GM21381 (cell line): ENCODE measurements at regions not wholly inside any gene's neighbourhood (a gene's known extent, or its start where the extent isn't known, plus 50 kb on each side); places are given as distances from the start of the nearest gene placed in this dataset.
"Not testable (repeated sequence)": the region's sequence is repeated elsewhere in the genome, so short reads cannot be mapped to it uniquely, and the experiment has no call there.

Experiments used
- ATAC-seq: cut with Tn5 transposase; IDR thresholded peaks from one replicate; pipeline ENCODE4 v1.9.1; 2021; ENCODE audit warnings: mild to moderate bottlenecking, moderate library complexity; ENCODE audit not compliant: unreplicated experiment

DNA sequence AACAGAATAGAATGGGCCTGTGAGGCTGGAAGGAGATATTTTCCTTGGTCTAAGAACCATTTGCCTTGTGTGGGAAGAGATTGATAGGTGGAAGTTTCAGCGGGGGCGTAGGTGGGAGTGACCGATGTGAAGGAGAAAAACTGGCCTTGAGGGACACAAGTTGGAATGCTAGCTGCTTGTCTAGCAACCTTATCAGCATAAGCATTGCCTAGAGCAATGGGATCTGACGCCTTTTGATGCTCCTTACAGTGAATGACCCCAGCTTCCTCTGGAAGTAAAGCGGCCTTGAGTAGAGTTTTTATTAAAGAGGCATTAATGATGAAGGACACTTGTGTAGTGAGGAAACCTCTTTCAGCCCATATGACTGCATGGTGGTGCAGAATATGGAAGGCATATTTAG lies 843.8 kb upstream of the ANO3 start:
- not testable (repeated sequence) for ATAC-seq

DNA sequence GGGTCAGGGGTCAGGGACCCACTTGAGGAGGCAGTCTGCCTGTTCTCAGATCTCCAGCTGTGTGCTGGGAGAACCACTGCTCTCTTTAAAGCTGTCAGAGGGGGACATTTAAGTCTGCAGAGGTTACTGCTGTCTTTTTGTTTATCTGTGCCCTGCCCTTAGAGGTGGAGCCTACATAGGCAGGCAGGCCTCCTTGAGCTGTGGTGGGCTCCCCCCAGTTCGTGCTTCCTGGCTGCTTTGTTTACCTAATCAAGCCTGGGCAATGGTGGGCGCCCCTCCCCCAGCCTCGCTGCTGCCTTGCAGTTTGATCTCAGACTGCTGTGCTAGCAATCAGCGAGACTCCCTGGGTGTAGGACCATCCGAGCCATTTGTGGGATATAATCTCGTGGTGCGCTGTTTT lies 830.5 kb upstream of the ANO3 start:
- not testable (repeated sequence) for ATAC-seq

DNA sequence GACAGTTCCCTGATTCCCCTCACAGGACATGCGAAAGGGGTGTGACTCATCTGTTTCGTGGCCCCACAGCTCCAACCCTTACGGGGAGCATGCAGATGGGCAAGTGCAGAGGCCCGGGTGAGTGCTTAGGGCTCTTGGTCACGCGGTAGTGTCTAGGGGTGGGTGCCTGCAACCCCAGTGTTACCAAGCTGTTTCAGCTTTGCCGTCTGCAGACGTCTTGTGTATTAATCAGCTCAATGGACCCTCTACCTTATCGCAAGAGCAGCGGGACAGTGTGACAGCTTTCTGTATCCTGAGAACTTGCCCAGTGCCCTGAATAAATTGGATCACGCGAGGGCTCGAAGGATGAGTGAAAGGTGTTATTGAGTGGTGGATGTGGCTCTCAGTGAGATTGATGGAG lies 816.4 kb upstream of the ANO3 start:
- ATAC-seq = no peak

DNA sequence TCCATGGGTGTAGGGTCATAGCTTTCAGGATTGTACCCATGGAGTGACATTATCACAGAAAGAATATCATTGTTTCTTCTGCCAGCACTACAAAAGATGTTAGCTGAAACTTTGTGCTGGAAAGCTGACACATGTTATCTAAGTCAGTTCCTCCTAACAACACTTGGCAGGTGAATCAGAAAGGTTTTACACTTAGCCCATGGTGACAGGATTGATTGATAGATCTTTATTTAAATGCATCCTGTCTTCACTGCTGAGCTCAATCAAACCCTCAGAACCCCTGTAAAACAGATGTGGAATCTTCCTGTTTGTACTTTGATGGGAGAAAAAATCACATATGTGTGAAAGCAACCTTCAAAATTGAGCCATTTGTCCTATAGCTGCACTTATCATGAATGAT lies 811.5 kb upstream of the ANO3 start:
- ATAC-seq = no peak

DNA sequence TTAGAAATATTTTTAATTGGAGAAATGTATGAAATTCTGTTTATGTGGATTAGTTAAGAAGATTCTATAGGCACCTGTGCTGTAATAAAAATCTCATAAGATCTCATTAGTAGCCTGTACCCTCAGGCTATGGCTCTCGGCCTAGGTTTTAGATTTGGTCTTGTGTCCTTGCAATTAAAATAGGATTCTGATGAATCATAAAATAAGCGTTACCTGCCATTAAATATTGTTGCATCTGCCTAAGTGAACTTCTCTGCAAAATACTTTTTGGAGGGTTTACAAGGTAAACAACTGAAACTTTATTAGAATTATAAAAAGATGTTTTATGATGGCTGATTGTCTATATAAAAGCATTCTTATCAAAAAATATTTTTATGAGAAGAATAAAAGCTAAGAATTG lies 804.1 kb upstream of the ANO3 start:
- no peak for ATAC-seq

DNA sequence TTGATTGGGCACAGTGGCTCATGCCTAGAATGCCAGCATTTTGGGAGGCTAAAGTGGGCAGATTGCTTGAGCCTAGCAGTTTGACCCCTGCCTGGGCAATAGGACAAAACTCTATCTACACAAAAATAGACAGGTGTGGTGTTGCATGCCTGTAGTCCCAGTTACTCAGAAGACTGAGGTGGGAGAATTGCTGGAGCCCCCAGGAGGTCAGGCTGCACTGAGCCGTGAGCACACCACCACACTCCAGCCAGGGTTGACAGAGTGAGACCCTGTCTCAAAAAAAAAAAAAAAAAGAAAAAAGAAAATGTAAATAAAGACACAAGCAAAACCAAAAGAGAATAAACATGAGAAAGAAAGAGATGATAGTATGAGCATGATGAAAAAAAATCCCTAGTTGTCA lies 802.4 kb upstream of the ANO3 start:
- no peak for ATAC-seq

DNA sequence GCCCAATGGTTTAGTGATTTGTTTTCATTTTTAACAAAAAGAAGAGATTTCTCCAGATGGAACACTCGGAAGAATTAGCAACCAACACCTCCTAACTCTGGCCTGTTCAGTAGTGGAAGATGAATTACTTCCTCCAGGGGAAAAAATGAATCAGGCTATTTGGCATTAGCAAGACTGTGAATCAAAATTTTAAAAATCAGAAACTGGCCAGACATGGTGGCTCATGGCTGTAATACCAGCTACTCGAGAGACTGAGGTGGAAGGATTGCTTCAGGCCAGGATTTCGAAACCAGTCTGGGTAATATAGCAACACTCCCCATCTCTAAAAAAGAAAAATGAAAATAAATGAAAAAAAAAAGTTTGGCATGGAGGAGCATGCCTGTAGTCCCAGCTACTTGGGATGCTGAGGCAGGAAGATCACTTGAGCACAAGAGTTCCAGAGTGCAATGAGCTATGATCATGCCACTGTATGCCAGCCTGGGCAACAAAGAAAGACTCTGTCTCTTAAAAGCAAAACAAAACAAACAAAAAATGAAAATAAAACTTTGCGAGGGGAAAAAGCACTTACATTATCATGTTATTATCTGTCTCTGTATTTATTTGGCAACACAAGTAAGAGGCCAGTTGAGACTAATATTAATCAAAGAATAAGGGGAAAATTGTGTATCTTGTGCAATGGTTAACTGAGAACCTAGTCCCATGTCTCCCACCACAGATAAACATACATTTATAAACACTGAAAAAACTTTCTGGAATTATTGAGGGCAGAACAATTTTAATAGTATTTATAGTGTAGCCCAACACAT lies 796.3 kb upstream of the ANO3 start:
- ATAC-seq = no peak

DNA sequence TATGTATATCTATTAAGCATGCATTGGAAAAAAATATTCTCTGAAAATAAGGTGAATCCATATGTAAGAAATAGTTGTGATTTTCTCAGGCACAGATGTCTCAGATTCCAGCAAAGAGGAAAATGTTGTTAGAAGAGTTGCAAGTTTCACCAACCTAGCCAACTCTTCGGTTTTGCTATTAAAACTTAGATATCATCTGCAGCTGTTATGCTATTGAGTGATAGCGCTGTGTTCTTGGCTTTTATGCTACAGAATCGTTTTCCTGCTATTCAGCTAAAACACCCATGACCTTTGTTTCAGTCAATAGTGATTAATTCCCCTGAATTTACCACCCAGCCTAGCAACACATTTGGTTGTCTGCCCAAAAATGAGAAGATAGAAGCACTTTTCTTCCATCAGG lies 795.6 kb upstream of the ANO3 start:
- no peak for ATAC-seq

DNA sequence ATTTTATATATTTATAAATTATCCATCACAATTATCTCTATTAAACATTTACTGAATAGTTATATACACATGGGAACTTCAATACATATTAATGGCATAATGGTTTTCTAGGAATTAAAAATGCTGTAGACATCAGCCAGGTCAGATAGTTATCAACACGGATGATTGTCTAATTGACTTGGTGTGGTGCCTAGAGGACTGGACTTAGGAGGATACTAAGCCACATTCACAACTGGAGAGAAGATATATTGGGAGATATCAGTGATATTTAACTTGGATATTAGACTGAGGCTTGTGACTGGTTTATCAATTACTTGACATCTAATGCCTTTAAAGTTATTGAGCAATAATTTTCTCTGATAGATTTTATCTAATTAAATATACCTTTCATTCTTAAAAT lies 794.5 kb upstream of the ANO3 start:
- no peak for ATAC-seq

DNA sequence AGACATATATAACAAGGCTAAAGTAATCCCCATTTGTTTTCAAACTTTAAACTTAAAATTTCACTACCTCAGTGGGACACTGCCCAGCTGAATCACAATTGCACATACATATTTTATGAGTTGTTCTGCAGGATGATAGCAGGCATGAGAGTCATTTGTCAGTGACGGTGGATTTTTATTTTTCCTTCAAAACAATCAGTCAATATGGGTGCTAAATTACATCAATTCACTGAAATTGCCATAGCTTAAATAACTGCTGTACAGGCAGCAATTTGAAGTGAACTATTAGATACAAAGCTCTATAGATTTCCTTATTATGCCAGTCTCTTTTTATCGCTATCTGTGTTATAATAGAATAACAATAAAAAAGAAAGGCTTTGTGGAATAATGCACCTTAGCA lies 784.6 kb upstream of the ANO3 start:
- no peak for ATAC-seq

DNA sequence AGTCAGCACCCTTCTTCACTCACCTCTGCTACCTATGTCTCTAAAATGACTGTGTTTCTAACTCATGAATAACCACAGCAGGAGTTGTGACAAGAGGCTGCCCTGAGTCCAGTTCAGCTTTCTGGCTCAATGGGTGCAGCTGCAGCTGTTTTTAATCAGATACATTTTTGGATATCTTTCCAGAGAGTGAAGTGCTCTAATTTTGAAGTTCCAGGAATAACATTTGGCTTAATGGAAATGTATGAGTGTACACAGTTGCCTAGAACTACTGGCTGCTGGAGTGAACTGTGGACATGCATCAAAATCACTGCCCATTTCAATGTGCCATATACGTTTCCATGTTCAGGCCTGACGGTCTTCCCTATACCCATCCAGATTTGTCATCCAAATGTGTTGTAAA lies 769.5 kb upstream of the ANO3 start:
- no peak for ATAC-seq

DNA sequence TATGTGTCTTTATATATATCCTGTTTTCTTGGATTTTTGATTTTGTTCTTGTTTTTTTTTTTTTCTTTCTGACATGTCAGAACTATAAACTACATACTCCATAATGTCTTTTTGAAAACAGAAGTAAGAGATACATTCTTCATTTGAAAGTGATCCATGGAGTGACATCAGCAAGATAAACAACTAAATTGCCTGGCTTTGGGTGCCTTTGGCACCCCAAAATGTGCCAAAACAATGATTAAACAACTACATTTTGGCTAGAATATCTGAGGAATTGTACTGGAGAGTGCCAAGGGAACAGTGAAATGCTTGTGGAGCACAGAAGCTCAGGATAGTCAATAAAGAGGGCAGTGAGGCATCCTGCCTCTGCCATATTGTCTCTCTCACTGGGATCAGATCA lies 766.1 kb upstream of the ANO3 start:
- no peak for ATAC-seq

DNA sequence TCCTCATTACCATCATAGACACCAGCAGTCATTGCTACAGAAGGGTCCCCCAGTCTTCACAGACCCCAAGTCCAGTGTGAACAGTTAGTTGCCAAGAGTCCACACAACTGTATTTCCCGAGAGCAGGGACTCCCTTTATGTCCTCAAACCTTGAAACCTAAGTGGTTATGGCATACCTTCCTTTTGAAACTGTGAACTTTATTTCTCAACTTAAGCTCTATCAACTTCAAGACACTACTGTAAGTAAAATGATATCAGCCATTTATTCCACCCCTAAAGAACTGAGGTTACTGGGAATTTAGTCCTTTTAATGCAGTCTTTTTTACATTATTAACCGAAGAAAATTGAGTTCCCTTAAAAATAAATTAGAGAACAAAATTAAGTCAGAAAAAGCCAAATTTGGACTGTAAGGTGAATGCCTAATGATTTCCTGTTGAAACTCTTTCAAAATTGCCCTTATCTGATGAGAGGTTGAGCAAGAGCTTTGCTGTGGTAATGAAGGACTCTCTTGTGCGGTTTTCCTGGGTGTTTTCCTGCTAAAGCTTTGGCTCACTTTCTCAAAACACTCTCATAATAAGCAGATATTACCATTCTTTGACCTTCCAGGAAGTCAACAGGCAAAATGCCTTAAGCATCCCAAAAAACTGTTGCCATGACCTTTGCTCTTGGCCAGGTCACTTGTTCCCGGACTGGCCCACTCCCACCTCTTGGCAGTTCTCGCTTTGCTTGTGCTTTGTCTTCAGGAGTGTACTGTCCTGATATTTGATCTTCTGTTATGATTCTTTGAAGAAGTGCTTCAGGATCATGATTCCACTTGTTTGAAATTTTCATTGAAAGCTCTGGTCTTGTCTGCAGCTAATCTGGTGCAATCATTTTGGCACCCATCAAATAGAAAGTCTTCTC lies 765.4 kb upstream of the ANO3 start:
- no peak for ATAC-seq

DNA sequence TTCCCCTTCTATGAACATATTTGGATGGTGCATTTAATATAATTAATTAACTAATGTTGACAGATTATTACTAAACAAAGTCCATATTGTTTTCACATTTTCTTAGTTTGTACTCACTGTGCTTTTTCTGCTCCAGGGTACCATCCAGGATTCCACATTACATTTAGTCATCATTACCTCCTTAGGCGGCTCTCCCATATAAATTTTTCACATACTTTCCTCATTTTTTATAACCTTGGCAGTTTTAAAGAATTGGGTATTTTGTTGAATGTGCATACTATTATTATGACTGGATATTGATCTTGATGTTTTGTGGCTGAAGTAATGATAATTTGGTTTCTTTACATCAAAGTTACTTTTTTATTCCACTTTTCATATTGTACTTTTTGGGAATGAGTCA lies 755.6 kb upstream of the ANO3 start:
- no peak for ATAC-seq

DNA sequence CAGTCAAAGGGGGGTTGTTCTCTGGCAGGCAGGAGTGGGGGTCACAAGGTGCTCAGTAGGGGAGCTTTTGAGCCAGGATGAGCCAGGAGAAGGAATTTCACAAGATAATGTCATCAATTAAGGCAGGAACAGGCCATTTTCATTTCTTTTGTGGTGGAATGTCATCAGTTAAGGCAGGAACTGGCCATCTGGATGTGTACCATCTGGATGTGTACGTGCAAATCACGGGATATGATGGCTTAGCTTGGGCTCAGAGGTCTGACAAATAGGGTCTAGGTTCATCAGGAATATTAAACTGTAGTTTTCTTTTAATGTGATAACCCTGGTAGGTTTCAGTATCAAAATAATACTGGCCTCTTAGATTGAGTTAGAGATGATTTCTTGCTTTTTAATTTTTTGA lies 752.4 kb upstream of the ANO3 start:
- not testable (repeated sequence) for ATAC-seq

DNA sequence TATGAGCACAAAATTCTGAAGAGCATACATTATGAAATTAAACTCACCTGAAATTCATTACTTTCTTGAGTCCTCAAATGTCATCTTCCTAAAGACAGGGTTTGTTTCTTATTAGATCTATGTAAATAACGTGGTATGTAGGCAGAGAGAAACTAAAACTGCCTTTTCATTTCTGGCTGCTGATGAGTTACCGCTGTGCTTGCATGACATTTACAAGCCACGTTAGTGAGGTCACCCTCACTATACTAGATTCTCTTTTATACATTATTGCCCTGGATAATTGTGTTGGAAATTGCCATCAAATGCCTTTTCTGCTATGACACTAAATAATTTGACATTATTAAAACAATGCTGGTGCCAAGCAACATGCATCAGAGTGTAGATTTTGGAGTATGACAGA lies 748.3 kb upstream of the ANO3 start:
- ATAC-seq = no peak

DNA sequence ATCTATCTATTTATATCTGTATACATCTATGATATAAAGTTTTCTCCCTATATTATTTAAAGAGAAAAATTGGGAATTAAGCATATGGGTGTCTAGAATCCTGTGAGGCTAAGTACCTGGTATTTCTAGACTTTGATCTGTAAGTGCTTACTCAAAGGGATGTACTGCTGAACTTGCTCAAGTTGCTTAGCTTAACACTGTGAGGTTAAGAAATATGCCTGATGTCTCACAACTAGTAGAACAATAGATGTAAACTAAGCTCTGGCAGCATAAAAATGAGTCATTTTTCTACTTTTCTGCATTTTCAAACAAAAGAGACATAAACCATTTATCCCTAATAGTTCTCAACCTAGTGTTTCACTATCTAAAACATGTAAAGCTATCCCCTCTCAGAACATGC lies 744.4 kb upstream of the ANO3 start:
- ATAC-seq = no peak

DNA sequence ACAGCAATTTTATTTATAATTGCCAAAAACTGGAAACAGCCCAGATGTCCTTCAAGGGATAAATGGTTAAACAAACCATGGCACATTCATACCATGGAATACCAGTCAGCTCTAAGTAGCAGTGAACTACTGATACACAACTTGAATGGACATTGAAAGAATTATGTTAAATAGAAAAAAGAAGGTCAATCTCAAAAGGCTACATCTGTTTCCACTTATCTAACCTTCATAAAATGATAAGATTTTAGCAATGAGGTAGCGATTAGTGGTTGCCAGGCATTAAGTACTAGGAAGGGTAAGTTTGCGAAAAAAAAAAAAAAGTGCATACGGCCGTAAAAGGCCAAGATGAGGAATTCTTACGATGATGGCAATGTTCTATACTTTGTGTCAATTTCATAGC lies 738.7 kb upstream of the ANO3 start:
- no peak for ATAC-seq

DNA sequence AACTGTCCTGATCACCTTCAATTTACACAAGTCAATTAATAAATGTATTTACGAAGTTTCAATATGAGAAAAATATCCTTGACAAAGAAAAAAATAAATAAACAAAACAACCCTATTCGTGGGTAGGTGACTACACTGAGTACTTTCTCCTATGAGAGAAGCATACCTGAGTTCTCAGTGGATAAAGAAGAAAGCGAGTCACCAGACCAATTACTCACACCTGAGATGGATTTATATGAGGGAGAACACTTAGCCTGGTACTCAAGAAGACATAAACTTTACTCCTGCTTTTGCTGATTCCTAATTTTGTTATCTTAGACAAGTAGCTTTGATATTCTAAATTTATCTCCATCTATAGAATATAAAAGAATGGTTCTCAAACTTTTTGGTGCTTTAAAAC lies 735.2 kb upstream of the ANO3 start:
- no peak for ATAC-seq

DNA sequence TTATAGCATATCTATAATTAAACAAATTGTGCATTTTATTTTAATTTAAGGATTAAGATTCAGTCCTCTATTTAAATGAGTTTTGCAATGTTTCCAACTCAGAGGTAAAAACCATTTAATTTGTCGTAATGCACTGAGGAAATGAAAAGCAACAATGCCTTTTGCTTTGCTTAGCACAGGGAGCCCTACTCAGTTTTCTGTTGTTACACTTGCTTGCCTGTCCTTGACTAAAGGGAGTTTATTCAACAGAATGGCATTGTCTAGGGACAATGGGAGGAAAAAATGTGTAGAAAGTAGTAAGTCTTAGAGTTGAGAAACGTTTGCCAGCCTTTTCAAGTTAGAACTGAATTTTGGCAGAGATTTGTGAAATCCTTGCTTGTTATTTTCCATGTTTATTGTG lies 734.2 kb upstream of the ANO3 start:
- ATAC-seq = no peak

DNA sequence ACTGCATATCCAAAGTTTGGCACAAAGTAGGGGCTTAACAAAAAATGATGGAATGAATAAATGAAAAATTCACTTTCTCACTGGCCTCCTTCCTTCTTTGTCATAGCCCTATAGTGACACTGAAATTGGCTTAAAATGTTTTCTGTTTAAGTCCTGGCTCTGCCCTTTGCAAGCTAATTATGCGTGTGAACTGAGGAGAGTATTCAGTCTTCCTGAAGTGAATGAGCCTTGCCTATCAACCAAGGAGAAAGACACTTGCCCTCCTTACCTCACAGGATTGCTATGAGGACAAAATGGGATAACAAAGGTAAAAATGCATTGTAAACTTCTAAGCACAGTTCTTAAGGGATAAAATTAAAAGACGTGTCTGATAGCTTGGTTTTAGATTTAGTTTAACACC lies 729.8 kb upstream of the ANO3 start:
- no peak for ATAC-seq

DNA sequence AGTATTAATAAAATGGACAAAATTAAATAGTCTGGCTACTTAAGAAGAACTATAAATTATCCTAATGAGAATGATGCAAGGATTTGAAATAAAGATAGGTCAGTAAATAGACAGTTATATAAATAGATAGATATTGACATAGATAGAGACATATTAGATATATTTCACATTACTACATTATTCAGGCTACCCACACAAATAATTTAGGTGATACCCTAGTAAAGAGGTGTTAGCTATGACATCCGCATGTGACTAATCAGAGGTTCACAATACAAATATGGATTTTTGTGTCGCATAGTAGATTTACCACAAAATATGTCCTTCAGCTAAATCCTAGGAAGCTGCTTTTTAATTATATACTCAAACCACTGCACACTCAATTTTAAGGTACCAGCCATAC lies 729.0 kb upstream of the ANO3 start:
- ATAC-seq = no peak
